ENCODE measurements at regions not wholly inside any gene's neighbourhood (a gene's known extent, or its start where the extent isn't known, plus 50 kb on each side); places are given as distances from the start of the nearest gene placed in this dataset.
"Not testable (repeated sequence)": the region's sequence is repeated elsewhere in the genome, so short reads cannot be mapped to it uniquely, and the experiment has no call there.

- POLR2A ChIA-PET; CTCF ChIA-PET; H3K27ac ChIP-seq (ENCODE audit: insufficient read depth in 1 of 2, low read depth in 1 of 2, low read length in 2 of 2, poor library complexity in 1 of 2, severe bottlenecking in 2 of 2); H3K27me3 ChIP-seq (replicated peaks in 2 of 5; ENCODE audit: control insufficient read depth in 4 of 5, insufficient read depth in 5 of 5, low read length in 4 of 5); H3K4me3 ChIP-seq (ENCODE audit: control insufficient read depth in 1 of 7, extremely low read depth in 1 of 7, insufficient read depth in 4 of 7, low read depth in 2 of 7, low read length in 6 of 7); H3K9me3 ChIP-seq (ENCODE audit: control extremely low read depth in 1 of 5, control insufficient read depth in 4 of 5, insufficient read depth in 2 of 5, low read depth in 1 of 5, low read length in 4 of 5); H3K36me3 ChIP-seq (ENCODE audit: control insufficient read depth in 4 of 4, insufficient read depth in 4 of 4, low read length in 3 of 4); DNase-seq: not testable (repeated sequence)
- WGBS (ENCODE audit: insufficient coverage): no CpG with 5 or more reads among the region's 3 CpGs
- H3K4me1 ChIP-seq (ENCODE audit: control extremely low read depth in 1 of 4, control insufficient read depth in 4 of 4, insufficient read depth in 4 of 4, low read length in 3 of 4): peaks cover 0 to 13% (median 0%) of the 10 kb centered on the region in 4 experiments
These were observed 120.9 kb downstream of the LIPG start for GRCh38 chr18:49682803-49683190.

GRCh38 chr18:49682173-49682802, 120.4 kb downstream of the LIPG start:
- no peaks in the 10 kb centered on the region for H3K27me3 ChIP-seq (replicated peaks in 2 of 5; ENCODE audit: control insufficient read depth in 4 of 5, insufficient read depth in 5 of 5, low read length in 4 of 5)
- H3K4me1 ChIP-seq (ENCODE audit: control extremely low read depth in 1 of 4, control insufficient read depth in 4 of 4, insufficient read depth in 4 of 4, low read length in 3 of 4): peaks cover 0 to 13% (median 0%) of the 10 kb centered on the region in 4 experiments
- no peak for DNase-seq
- no peaks in the 10 kb centered on the region for H3K9me3 ChIP-seq (ENCODE audit: control extremely low read depth in 1 of 5, control insufficient read depth in 4 of 5, insufficient read depth in 2 of 5, low read depth in 1 of 5, low read length in 4 of 5)
- H3K27ac ChIP-seq (ENCODE audit: insufficient read depth in 1 of 2, low read depth in 1 of 2, low read length in 2 of 2, poor library complexity in 1 of 2, severe bottlenecking in 2 of 2): no peak overlapping the region
- 87% methylated on average over 7 of the region's 8 CpGs for WGBS (ENCODE audit: insufficient coverage)
- CTCF ChIA-PET: no interaction called here
- H3K36me3 ChIP-seq (ENCODE audit: control insufficient read depth in 4 of 4, insufficient read depth in 4 of 4, low read length in 3 of 4): no peaks in the 10 kb centered on the region
- no peak overlapping the region for H3K4me3 ChIP-seq (ENCODE audit: control insufficient read depth in 1 of 7, extremely low read depth in 1 of 7, insufficient read depth in 4 of 7, low read depth in 2 of 7, low read length in 6 of 7)
- POLR2A ChIA-PET: no interaction called here

DNA sequence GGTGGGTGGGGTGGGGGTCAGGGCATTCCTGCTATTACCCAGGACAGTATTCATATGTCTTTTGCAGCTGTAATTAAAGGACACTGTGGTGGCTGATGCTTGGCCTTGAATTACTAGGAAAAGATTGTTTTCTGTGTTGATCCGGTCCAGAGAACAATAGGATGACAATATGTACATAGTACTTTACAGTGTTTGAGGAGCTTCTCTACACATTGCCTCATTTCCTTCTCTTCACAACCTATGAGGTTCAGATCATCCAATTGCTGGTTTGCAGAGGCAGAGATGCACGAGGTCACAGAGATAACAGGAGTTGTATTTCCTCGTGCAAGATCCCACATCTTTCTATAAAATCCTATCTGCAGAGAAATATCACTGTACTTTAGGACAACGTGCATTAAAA, 119.5 kb downstream of the LIPG start:
- POLR2A ChIA-PET: no interaction called here
- Histone ChIP-seq H3K27ac (ENCODE audit: insufficient read depth in 1 of 2, low read depth in 1 of 2, low read length in 2 of 2, poor library complexity in 1 of 2, severe bottlenecking in 2 of 2) (no peak overlapping the region), H3K27me3 (replicated peaks in 2 of 5; ENCODE audit: control insufficient read depth in 4 of 5, insufficient read depth in 5 of 5, low read length in 4 of 5) (no peaks in the 10 kb centered on the region), H3K4me3 (ENCODE audit: control insufficient read depth in 1 of 7, extremely low read depth in 1 of 7, insufficient read depth in 4 of 7, low read depth in 2 of 7, low read length in 6 of 7) (no peak overlapping the region), H3K36me3 (ENCODE audit: control insufficient read depth in 4 of 4, insufficient read depth in 4 of 4, low read length in 3 of 4) (no peaks in the 10 kb centered on the region), H3K9me3 (ENCODE audit: control extremely low read depth in 1 of 5, control insufficient read depth in 4 of 5, insufficient read depth in 2 of 5, low read depth in 1 of 5, low read length in 4 of 5) (no peaks in the 10 kb centered on the region), H3K4me1 (ENCODE audit: control extremely low read depth in 1 of 4, control insufficient read depth in 4 of 4, insufficient read depth in 4 of 4, low read length in 3 of 4) (peaks cover 0 to 13% (median 0%) of the 10 kb centered on the region in 4 experiments)
- 83% methylated on average over 2 of the region's 4 CpGs for WGBS (ENCODE audit: insufficient coverage)
- CTCF ChIA-PET: no interaction called here
- DNase-seq: no peak

GRCh38 chr18:49678440-49678839, 116.6 kb downstream of the LIPG start:
- peaks cover 0 to 2% (median 0%) of the 10 kb centered on the region in 4 experiments for H3K4me1 ChIP-seq (ENCODE audit: control extremely low read depth in 1 of 4, control insufficient read depth in 4 of 4, insufficient read depth in 4 of 4, low read length in 3 of 4)
- no peak for DNase-seq
- WGBS (ENCODE audit: insufficient coverage): 96% methylated on average over 3 of the region's 3 CpGs
- ChIA-PET POLR2A (no interaction called here), CTCF (no interaction called here)
- H3K36me3 ChIP-seq (ENCODE audit: control insufficient read depth in 4 of 4, insufficient read depth in 4 of 4, low read length in 3 of 4): no peaks in the 10 kb centered on the region
- no peaks in the 10 kb centered on the region for H3K9me3 ChIP-seq (ENCODE audit: control extremely low read depth in 1 of 5, control insufficient read depth in 4 of 5, insufficient read depth in 2 of 5, low read depth in 1 of 5, low read length in 4 of 5)
- H3K27ac ChIP-seq (ENCODE audit: insufficient read depth in 1 of 2, low read depth in 1 of 2, low read length in 2 of 2, poor library complexity in 1 of 2, severe bottlenecking in 2 of 2): no peak overlapping the region
- H3K27me3 ChIP-seq (replicated peaks in 2 of 5; ENCODE audit: control insufficient read depth in 4 of 5, insufficient read depth in 5 of 5, low read length in 4 of 5): peaks cover 0 to 3% (median 2%) of the 10 kb centered on the region in 5 experiments
- H3K4me3 ChIP-seq (ENCODE audit: control insufficient read depth in 1 of 7, extremely low read depth in 1 of 7, insufficient read depth in 4 of 7, low read depth in 2 of 7, low read length in 6 of 7): no peak overlapping the region

- peak in 1 of 3 donors; percentile 47 for DNase-seq
- Histone ChIP-seq H3K36me3 (ENCODE audit: control insufficient read depth in 4 of 4, insufficient read depth in 4 of 4, low read length in 3 of 4) (no peaks in the 10 kb centered on the region), H3K9me3 (ENCODE audit: control extremely low read depth in 1 of 5, control insufficient read depth in 4 of 5, insufficient read depth in 2 of 5, low read depth in 1 of 5, low read length in 4 of 5) (no peaks in the 10 kb centered on the region), H3K4me3 (ENCODE audit: control insufficient read depth in 1 of 7, extremely low read depth in 1 of 7, insufficient read depth in 4 of 7, low read depth in 2 of 7, low read length in 6 of 7) (no peak overlapping the region), H3K27ac (ENCODE audit: insufficient read depth in 1 of 2, low read depth in 1 of 2, low read length in 2 of 2, poor library complexity in 1 of 2, severe bottlenecking in 2 of 2) (no peak overlapping the region), H3K4me1 (ENCODE audit: control extremely low read depth in 1 of 4, control insufficient read depth in 4 of 4, insufficient read depth in 4 of 4, low read length in 3 of 4) (peaks cover 0 to 2% (median 0%) of the 10 kb centered on the region in 4 experiments), H3K27me3 (replicated peaks in 2 of 5; ENCODE audit: control insufficient read depth in 4 of 5, insufficient read depth in 5 of 5, low read length in 4 of 5) (peaks cover 0 to 5% (median 2%) of the 10 kb centered on the region in 5 experiments)
- POLR2A ChIA-PET: no interaction called here
- CTCF ChIA-PET: no interaction called here
- 80% methylated on average over 7 of the region's 10 CpGs for WGBS (ENCODE audit: insufficient coverage)
These were observed 116.0 kb downstream of the LIPG start for GRCh38 chr18:49677762-49678413.

DNA sequence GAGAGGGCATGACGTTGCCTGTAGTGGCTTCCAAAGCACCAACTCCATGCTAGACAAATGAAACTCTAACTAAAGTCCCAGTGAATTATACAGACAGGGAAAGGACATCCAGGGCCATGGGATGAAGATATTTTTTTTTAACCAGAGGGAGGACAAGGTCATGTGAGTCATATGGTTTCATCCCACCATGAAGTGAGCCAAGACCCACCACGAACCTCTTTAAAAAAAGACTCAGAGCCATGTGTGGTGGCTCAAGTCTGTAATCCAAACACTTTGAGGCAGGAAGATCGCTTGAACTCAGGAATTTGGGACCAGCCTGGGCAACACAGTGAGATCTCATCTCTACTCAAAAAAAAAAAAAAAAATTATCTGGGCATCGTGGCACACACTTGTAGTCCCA, 115.2 kb downstream of the LIPG start:
- DNase-seq: no peak
- ChIA-PET POLR2A (no interaction called here), CTCF (no interaction called here)
- H3K4me1 ChIP-seq (ENCODE audit: control extremely low read depth in 1 of 4, control insufficient read depth in 4 of 4, insufficient read depth in 4 of 4, low read length in 3 of 4): peaks cover 0 to 2% (median 0%) of the 10 kb centered on the region in 4 experiments
- peaks cover 0 to 9% (median 2%) of the 10 kb centered on the region in 5 experiments for H3K27me3 ChIP-seq (replicated peaks in 2 of 5; ENCODE audit: control insufficient read depth in 4 of 5, insufficient read depth in 5 of 5, low read length in 4 of 5)
- H3K9me3 ChIP-seq (ENCODE audit: control extremely low read depth in 1 of 5, control insufficient read depth in 4 of 5, insufficient read depth in 2 of 5, low read depth in 1 of 5, low read length in 4 of 5): no peaks in the 10 kb centered on the region
- no peak overlapping the region for H3K4me3 ChIP-seq (ENCODE audit: control insufficient read depth in 1 of 7, extremely low read depth in 1 of 7, insufficient read depth in 4 of 7, low read depth in 2 of 7, low read length in 6 of 7)
- H3K27ac ChIP-seq (ENCODE audit: insufficient read depth in 1 of 2, low read depth in 1 of 2, low read length in 2 of 2, poor library complexity in 1 of 2, severe bottlenecking in 2 of 2): no peak overlapping the region
- 100% methylated on average over 3 of the region's 4 CpGs for WGBS (ENCODE audit: insufficient coverage)
- H3K36me3 ChIP-seq (ENCODE audit: control insufficient read depth in 4 of 4, insufficient read depth in 4 of 4, low read length in 3 of 4): no peaks in the 10 kb centered on the region

DNA sequence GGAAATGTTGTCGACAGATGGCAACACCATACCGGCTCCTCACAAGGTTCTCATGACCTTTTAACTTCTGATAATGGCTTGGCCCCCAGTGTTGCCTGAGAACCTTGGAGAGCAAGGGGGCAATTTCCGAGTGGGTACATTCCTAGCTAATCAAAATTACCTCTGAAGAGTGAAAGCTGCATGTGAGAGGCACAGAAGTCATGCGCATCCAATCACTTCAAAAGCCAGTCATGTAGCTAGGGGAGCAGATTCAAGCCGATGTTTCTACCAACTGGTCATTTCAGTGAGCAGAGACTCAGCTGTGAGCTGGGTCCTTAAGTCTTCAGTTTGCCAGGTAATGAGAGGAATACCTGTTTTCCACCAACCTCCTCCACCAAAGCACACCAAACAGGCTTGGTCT, 111.4 kb downstream of the LIPG start:
- Histone ChIP-seq H3K27ac (ENCODE audit: insufficient read depth in 1 of 2, low read depth in 1 of 2, low read length in 2 of 2, poor library complexity in 1 of 2, severe bottlenecking in 2 of 2) (no peak overlapping the region), H3K36me3 (ENCODE audit: control insufficient read depth in 4 of 4, insufficient read depth in 4 of 4, low read length in 3 of 4) (no peaks in the 10 kb centered on the region), H3K4me3 (ENCODE audit: control insufficient read depth in 1 of 7, extremely low read depth in 1 of 7, insufficient read depth in 4 of 7, low read depth in 2 of 7, low read length in 6 of 7) (no peak overlapping the region), H3K9me3 (ENCODE audit: control extremely low read depth in 1 of 5, control insufficient read depth in 4 of 5, insufficient read depth in 2 of 5, low read depth in 1 of 5, low read length in 4 of 5) (peaks cover 0 to 2% (median 0%) of the 10 kb centered on the region in 5 experiments), H3K4me1 (ENCODE audit: control extremely low read depth in 1 of 4, control insufficient read depth in 4 of 4, insufficient read depth in 4 of 4, low read length in 3 of 4) (no peaks in the 10 kb centered on the region), H3K27me3 (replicated peaks in 2 of 5; ENCODE audit: control insufficient read depth in 4 of 5, insufficient read depth in 5 of 5, low read length in 4 of 5) (peaks cover 0 to 9% (median 5%) of the 10 kb centered on the region in 5 experiments)
- POLR2A ChIA-PET: no interaction called here
- WGBS (ENCODE audit: insufficient coverage): 93% methylated on average over 4 of the region's 5 CpGs
- no peak for DNase-seq
- CTCF ChIA-PET: no interaction called here
